AG09319 (cell line): ENCODE measurements at regions not wholly inside any gene's neighbourhood (a gene's known extent, or its start where the extent isn't known, plus 50 kb on each side); places are given as distances from the start of the nearest gene placed in this dataset.
"Not testable (repeated sequence)": the region's sequence is repeated elsewhere in the genome, so short reads cannot be mapped to it uniquely, and the experiment has no call there.

Experiments
- DNase-seq: peaks from one replicate; pipeline ENCODE4 v3.0.0-alpha.2; 2010; ENCODE audit warnings: low read depth; ENCODE audit errors: extremely low read depth
- CTCF ChIP-seq: IDR thresholded peaks from 2 replicates; pipeline ENCODE4 v1.5.1; 2011; ENCODE audit warnings: low read depth, mild to moderate bottlenecking, inconsistent platforms, low read length, moderate library complexity

- no peak for DNase-seq
- no peak for TF ChIP-seq CTCF
Observed at GRCh38 chr4:14920237-14920636, 82.0 kb upstream of the CPEB2 start.

GRCh38 chr4:14920759-14921320 lies 81.4 kb upstream of the CPEB2 start:
- no peak for TF ChIP-seq CTCF
- DNase-seq = no peak

GRCh38 chr4:14921781-14922180 lies 80.5 kb upstream of the CPEB2 start:
- not testable (repeated sequence) for DNase-seq

- TF ChIP-seq CTCF = no peak
- DNase-seq = no peak
Observed at GRCh38 chr4:14924076-14924811, 78.0 kb upstream of the CPEB2 start.

DNA sequence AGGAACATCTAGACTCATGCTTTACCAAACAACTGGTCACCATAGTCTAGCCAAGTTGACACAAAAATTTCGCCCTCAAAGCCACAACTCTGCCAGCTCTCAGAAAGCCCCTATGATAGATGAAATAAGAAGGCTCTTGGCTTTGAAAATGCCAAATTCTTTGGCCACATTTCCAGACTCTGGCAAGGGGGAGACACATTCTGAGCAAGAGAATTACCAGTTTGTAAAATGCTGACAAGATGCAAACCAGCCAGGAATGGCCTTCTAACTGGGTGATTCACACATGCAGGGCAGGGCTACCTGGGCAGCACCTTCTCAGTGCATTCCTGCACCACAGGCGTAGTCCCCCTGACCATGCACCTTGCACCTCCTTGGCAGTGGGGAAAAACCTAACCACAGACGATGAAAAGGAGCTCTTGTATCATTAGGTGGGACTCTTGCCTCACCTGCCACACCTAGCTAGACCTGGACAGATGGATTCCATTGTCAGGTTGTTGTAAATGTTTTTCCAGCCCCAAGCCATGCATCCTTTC lies 77.4 kb upstream of the CPEB2 start:
- no peak for TF ChIP-seq CTCF
- DNase-seq = no peak

DNA sequence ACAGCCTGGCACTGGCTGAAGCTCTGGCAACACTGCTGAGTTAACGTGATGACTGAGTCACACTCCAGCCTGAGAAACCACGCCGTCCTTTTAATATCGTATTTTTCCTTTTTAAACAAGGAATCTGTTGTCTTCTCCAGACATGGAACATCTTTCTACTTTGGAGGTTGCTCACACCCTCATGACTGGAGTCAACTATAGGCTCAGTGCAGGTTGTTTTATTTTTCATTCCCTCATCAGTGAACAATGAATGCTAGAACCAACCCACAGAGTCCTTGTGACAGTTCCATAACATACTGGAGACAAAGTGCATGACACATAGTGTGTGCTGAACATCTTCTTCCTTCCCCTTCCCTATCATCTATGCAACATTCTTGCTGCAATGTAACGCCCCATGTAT lies 76.8 kb upstream of the CPEB2 start:
- no peak for TF ChIP-seq CTCF
- no peak for DNase-seq

GRCh38 chr4:14926368-14926767 lies 75.9 kb upstream of the CPEB2 start:
- DNase-seq = no peak
- TF ChIP-seq CTCF = no peak
